Fibroblast of peridontal ligament (primary cell): ENCODE measurements at regions not wholly inside any gene's neighbourhood (a gene's known extent, or its start where the extent isn't known, plus 50 kb on each side); places are given as distances from the start of the nearest gene placed in this dataset.

Experiments
- DNase-seq: peaks from one replicate; pipeline ENCODE4 v3.0.0-alpha.2; 2010; ENCODE audit errors: extremely low read depth

DNA sequence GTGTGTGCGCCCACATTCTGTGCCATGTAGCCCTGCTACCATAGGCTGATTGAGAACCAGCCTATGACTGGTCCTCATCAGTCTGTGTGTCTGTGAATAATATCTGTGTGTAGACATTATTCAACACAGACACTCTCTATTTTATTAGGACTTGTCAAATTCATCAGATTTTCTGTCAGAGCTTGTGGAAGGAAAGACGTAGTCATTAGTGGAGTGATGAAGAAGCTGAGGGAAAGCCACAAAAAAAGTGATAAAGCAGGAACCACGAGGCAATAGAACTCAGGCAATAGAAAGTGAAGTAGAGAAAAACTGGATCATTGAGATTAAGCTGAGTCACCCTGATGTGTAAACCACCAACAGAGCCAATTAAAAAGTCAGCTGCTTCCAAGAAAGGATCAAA is 122.2 kb upstream of the MARCKS start:
- peak; percentile 65 for DNase-seq

DNA sequence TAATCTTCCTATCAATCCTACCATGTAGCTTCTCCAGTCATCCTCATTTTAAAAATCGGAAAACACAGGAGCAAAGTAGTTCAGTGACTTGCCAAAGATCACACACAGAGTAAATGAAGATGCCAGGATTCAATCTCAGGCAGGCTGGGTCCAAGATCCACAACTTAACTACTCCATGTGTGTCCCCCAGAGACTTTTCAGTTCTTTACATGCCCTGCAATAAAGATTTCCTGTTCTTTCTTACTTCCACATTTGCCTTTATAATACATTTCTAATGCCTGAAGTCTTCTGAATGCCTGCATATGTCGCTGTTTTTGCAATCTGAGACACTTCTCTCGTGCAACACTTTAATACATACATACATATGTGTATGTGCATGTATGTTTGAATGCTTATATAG is 121.7 kb upstream of the MARCKS start:
- DNase-seq = no peak

- DNase-seq = no peak
Observed at GRCh38 chr6:113736978-113737377, 120.2 kb upstream of the MARCKS start.

- DNase-seq = no peak
Observed at GRCh38 chr6:113739041-113739655, 118.0 kb upstream of the MARCKS start.

DNA sequence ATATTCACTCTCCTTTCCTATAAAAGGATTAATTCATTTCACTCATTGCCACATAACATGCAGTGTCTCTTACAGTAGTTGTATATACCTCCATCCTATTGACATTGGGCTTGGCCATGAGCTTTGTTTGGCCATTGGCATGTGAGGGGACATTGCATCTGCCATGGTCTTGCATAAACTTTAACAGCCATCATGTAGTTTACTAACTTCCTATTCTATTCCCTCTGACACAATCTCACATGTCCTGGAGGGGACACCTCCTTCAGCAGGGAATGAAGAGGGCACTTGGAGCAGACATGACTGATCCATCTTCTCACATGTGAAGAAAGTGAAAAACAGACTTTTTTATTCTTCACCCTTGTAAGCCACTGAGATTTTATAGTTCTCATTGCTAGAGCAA is 115.5 kb upstream of the MARCKS start:
- no peak for DNase-seq

- DNase-seq = no peak
Observed at GRCh38 chr6:113742342-113742741, 114.8 kb upstream of the MARCKS start.

- peak; percentile 80 for DNase-seq
Observed at GRCh38 chr6:113744861-113745260, 112.3 kb upstream of the MARCKS start.

DNA sequence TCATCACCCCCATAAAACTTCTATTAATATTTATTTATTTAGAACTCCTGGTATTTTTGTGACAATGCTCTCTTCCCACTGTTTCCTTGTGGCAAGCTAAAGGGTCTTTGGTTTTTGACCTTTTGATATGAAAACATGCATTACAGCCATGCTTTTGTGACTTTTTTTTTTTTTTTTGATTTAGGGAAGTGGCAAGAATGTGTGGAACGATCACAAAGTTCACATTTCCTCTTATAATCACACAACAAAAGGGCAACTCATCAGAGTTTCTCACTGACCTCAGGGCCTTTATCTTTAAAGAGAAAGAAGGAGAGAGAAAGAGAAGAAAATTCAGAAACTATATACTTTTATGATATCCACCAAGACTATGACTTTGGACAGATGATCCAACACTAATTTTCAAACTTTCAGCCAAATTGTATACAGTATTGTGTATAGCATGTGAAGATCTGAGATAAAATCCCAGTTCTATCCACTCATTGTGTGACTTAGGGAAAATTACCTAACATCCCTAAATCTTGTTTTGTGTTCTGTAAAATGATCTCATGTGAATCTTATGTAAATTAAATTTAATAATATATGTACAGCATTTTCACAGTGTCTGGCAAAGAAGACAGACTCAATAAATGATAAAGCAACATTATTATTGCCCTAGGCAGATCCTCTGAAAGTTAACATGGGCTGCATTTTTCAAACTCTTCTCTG is 106.8 kb upstream of the MARCKS start:
- DNase-seq = no peak

DNA sequence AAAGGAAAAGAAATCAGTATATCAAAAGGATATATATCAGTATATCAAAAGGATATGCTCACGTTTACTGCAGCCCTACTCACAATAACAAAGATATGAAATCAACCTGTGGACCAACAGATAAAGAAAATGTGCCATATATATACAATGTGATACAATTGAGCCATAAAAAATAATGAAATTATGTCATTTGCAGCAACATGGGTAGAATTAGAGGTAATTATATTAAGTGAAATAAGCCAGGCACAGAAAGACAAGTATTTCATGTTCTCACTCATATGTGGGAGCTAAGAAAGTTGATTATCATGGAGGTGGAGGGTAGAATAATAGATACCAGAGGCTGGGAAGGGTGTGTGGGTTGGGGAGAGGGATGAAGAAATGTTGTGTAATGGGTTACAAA is 102.9 kb upstream of the MARCKS start:
- DNase-seq = no peak

DNA sequence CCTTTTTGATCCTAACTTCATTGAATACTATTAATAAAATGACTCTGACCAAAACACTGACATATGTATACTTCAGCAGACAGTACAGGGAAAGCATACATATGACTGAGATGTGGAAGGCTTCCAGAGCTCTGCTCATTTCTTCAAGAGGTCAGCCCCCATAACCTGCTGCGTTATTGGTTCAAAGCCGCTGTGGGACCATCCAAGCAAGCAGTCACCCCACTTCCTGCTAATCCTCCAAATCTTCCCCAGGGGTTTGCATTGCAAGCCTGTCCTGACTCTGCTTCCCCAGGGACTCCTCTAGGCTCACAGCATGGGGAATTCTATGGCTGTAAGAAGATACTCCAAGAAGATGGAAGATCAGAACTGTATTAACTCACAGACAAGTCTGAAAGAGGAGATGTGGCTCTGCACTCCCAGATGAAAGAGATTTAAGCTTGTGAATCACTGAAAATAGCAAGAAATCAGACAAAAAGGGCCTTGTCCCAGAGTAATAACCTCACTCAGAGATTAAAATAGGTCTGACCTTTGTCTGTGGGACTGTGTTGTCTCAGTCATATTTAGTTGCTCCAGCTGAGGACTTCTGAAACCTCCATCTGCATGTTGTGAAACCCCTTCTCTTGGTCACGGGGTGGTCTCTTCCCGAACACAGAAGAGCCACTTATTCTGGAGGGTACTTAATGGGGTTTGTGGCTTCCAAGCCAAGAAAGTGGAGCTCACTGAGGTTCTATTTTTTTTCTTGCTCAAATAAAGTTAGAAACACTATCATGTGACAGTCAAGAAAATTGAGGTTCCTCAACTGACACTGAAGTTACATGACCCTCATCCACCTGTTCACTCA is 101.5 kb upstream of the MARCKS start:
- DNase-seq = no peak

DNA sequence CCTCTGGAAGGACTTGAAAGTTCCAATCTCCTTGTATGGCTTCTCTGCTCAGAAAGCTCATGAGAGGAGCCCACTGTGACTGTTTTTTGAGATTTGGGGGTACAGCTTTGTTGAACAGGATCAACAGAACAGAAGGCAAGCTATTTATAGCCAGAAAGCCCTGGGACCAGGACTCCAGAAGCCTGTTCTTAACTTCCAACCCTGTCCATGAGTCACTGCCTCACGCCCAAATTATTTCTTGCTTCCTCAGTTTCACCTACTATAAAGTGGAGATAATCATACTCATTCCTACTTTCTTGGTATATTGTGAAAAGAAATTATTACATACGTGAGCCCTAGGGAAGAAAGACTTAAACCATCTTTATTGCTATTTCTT is 100.9 kb upstream of the MARCKS start:
- no peak for DNase-seq

DNA sequence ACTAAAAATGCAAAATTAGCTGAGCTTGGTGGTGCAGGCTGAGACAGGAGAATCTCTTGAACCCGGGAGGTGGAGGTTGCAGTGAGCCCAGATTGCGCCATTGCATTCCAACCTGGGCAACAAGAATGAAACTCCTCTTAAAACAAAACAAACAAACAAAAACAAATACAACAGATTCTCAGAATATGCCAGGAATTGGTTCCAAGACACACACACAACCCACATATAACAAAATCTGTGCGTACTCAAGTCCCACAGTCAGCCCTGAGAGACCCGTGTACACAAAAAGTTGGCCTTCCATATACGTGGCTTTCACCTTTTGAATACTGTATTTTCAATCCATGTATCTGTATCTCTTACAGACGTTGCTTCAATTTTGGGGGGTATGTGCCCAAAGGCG is 98.9 kb upstream of the MARCKS start:
- DNase-seq = no peak

DNA sequence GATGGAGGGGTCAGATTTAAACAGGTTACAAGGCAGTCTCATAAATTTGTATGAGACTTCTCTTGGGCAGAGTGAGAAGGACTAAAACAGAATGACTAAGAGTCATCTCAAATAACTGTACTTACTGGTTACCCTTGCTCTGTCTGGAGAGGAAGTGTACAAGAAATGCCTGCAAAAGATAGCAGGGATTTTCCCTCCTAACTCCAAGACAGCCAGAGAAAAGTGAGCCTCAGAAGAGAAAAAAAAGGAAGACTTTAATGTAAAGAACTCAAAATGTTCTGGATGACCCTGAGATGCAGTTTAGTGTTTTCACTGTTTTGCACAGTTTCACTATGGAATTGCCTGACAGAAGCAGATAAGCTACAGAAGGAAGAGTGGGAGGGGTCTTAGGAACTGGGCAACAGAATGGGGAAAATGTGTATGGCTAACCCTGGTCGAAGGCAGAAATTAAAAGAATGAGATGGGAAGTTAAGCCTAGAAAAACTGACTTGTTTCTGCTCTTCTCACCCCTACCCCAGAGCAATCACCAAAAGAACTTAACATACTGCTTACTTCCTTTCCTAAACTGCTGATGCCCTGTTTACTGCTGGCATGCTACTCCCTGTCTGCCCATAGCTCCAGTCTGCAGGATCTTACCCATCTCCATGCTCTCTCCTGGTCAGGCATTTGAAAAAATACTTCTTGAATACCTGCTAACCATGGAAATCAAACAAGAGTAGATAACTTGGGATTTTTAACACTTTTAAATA is 98.1 kb upstream of the MARCKS start:
- DNase-seq = peak; percentile 36

- DNase-seq = no peak
Observed at GRCh38 chr6:113762641-113763040, 94.5 kb upstream of the MARCKS start.

DNA sequence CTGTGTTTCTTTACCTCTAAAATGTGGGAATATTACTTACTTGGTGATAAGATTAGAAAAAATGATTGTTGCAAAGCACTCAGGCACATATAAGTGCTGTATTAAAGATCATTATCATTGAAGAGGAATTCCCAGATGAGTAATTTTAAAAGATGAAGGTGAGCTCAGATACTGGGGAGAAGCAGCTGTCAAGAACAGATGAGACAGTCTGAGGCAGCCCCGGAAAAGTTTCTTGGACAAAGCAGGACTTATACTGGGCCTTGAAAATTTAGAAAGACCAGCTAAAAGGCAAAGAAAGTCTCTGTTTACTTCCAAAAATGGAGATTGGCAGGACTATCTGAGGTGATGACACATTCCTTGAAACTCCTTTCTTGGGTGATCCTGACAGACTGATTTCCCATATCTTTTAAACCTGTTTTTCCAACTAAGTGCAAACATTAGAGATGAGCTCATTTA is 93.8 kb upstream of the MARCKS start:
- no peak for DNase-seq

DNA sequence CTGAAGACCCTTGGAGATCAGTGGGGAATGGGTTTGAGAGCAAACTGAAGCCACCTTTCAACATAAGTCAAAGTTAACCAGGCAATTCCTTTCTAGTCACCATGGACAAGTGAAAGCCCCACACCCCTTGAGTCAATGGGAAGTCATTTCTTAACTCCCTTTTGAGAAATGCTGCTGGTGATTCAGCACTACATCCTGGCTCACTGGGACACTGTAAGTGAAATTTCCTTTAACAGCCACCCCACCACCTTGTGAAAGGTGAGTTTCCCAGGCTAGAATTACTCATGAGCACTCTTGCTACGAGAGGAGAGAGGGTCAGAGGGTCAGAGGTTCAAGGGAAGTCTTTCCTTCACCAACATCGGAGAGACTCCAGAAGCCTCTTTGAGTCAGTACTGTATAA is 93.3 kb upstream of the MARCKS start:
- peak; percentile 51 for DNase-seq

DNA sequence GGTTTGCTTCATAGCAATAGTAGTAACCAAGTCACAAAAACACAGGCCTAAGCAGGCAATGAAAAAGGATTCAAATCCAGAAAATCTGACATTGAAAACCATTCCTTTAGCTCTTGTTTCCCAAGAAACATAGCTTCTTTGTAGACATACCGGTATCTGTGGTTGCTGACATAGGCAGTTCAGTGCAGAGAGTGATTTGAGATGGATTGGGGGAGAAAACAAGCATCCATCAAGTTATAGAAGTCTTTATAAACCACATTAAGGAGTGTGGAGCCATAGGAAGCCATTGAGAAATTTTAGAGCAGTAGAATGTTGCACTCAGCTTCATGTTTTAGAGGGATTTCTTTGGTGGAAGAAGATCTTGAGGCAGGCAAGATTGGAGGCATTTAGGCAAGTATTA is 91.2 kb upstream of the MARCKS start:
- DNase-seq = no peak

DNA sequence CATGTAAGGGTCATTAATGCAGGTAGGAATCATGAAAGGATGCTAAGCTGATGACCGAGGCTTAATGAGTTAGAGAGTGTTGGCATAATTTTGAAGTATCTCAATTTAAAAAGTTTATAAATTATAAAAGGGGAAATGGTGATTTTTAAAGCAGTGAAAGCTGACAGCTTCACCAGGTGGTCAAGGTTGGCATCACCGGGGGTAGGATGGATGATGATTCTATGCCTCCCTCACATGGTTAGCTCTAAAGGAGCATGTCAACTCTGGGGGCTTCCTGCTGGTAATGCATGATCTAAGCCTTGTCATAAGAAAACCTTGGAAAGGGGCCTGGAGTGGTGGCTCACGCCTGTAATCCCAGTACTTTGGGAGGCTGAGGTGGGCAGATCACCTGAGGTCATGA is 89.2 kb upstream of the MARCKS start:
- no peak for DNase-seq

- DNase-seq = no peak
Observed at GRCh38 chr6:113772961-113773360, 84.2 kb upstream of the MARCKS start.

DNA sequence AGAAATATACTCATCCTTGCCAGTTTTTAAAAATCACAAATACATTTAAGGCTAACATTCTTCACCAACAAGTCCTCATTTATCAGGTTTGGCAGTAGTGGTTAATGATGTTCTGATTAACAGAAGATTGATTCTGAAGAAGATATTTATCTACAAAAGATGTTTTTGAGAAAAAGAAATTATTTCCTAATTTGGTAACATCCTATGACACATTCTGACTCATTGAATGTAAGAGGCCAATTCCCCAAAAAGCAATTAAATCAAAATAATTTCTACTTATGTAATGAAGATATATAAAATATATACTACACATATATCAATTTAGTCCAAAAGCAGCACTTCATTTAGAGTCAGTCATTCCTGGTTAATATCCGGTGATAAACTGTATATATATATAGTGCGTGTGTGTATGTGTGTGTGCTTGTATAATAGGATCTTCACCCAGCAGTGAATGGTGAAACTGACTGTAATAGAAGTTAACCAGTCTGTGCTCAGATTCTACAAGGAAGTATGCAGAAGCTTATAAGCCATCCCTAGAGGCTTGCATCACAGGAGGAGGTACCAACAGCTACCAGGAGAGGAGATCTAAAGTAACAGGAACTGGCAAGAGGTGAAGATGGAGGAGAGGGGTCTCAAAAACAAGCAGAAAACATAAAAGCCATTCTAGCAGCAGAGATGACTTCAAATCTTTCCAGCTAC is 82.9 kb upstream of the MARCKS start:
- DNase-seq = peak; percentile 92

DNA sequence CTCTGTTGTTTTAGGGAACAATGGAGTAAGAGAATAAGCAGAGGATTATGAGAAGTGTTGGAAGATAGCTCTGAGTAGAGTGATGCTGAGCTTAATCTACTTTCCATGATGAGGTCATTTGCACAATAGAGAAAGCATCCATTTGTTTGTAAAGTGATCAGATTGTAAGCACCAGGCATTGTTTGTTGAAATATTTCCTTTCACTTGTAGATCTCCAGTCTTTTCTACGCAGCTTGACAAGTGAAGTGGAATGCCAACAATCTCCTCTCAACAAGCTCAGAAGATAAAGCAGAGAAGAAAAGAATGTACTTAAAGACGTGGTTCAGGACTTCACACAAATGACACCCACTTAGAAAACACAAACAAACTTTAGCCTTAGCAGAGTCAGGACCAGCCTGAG is 80.1 kb upstream of the MARCKS start:
- no peak for DNase-seq

DNA sequence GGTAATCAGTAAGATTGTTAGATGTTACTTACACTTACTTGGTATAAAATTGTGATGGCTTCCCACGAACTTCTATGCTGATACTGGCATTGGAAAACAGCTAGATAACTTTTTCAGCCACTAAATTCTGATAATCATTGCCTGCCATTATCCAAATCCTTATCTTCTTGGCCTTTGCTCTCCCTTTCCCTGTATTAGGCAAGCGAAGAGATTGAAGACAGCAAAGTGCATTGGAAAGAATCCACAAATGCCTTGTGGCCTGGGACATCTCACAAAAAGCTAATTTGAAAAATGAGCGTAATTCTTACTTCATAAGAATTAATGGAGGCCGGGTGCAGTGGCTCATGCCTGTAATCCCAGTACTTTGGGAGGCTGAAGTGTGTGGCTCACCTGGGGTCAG is 79.5 kb upstream of the MARCKS start:
- DNase-seq = no peak
